DND-41 (cell line): ENCODE measurements at regions not wholly inside any gene's neighbourhood (a gene's known extent, or its start where the extent isn't known, plus 50 kb on each side); places are given as distances from the start of the nearest gene placed in this dataset.
"Not testable (repeated sequence)": the region's sequence is repeated elsewhere in the genome, so short reads cannot be mapped to it uniquely, and the experiment has no call there.

Experiments
- ATAC-seq: fragments of 200-7000 bp; cut with Tn5 transposase; 3 replicates; pipeline ENCODE4 v1.9.1; 2021; ENCODE audit warnings: low read depth; ENCODE audit not compliant: insufficient read depth
- DNase-seq: peaks from one replicate; pipeline ENCODE4 v3.0.0-alpha.2; 2020
- H2AFZ ChIP-seq: 2 replicates; pipeline ENCODE4 v1.6.0; 2012; ENCODE audit warnings: low read depth, low read length
- H3K27ac ChIP-seq: 2 replicates; pipeline ENCODE4 v1.5.1; 2012; ENCODE audit warnings: low read length, inconsistent platforms
- H3K27me3 ChIP-seq: fragments of 200-600 bp; sonication (generic); 2 replicates; pipeline ENCODE4 v1.6.0; 2012; ENCODE audit warnings: low read length, mild to moderate bottlenecking, inconsistent platforms; ENCODE audit not compliant: insufficient read depth, poor library complexity
- H3K36me3 ChIP-seq: 2 replicates; pipeline ENCODE4 v1.5.1; 2012; ENCODE audit warnings: low read length, inconsistent platforms; ENCODE audit not compliant: insufficient read depth
- H3K4me1 ChIP-seq: 2 replicates; pipeline ENCODE4 v1.5.1; 2012; ENCODE audit warnings: mild to moderate bottlenecking, low read length; ENCODE audit not compliant: insufficient read depth
- H3K4me2 ChIP-seq: 2 replicates; pipeline ENCODE4 v1.6.0; 2012; ENCODE audit warnings: mild to moderate bottlenecking, moderate library complexity, low read length, inconsistent platforms; ENCODE audit not compliant: insufficient read depth
- H3K4me3 ChIP-seq, 2 experiments: fragments of 200-600 bp in 1 of 2; shearing (Covaris generic) in 1 of 2; 2 replicates each; pipeline ENCODE4 v1.5.1; 2012 to 2016; ENCODE audit warnings: inconsistent platforms in 2 of 2, low read length in 2 of 2, mild to moderate bottlenecking in 2 of 2, low read depth in 1 of 2, moderate library complexity in 1 of 2
- H3K79me2 ChIP-seq: 2 replicates; pipeline ENCODE4 v1.6.0; 2012; ENCODE audit warnings: low read length, inconsistent platforms; ENCODE audit not compliant: insufficient read depth
- H3K9ac ChIP-seq: 2 replicates; pipeline ENCODE4 v1.6.0; 2012; ENCODE audit warnings: low read depth, mild to moderate bottlenecking, inconsistent platforms, low read length, moderate library complexity
- H3K9me3 ChIP-seq: 2 replicates; pipeline ENCODE4 v1.5.1; 2012; ENCODE audit warnings: low read length, moderate library complexity, mild to moderate bottlenecking, inconsistent platforms; ENCODE audit not compliant: insufficient read depth, severe bottlenecking
- H4K20me1 ChIP-seq: 2 replicates; pipeline ENCODE4 v1.6.0; 2012; ENCODE audit warnings: low read length; ENCODE audit not compliant: insufficient read depth
- CTCF ChIP-seq: IDR thresholded peaks from 2 replicates; pipeline ENCODE4 v1.5.1; 2012; ENCODE audit warnings: borderline replicate concordance, low read length, moderate library complexity, mild to moderate bottlenecking; ENCODE audit not compliant: poor library complexity, severe bottlenecking; ENCODE audit errors: extremely low read depth
- EZH2 ChIP-seq: IDR thresholded peaks from 3 replicates; pipeline ENCODE4 v1.6.1; 2012; ENCODE audit warnings: borderline replicate concordance, low read depth, mild to moderate bottlenecking, moderate library complexity, low read length, inconsistent platforms; ENCODE audit not compliant: severe bottlenecking

- not testable (repeated sequence) for H3K4me3 ChIP-seq, DNase-seq, H3K9me3 ChIP-seq, H2AFZ ChIP-seq, H3K9ac ChIP-seq, H3K4me1 ChIP-seq, H3K36me3 ChIP-seq, H3K79me2 ChIP-seq, H3K27ac ChIP-seq, H3K4me2 ChIP-seq, ATAC-seq, H3K27me3 ChIP-seq, H4K20me1 ChIP-seq
Observed at GRCh38 chr14:105923520-105924191, 397.3 kb downstream of the TMEM121 start.

GRCh38 chr14:105924951-105925591 lies 398.7 kb downstream of the TMEM121 start:
- H3K4me2 ChIP-seq = no peak overlapping the region
- H2AFZ ChIP-seq = no peak overlapping the region
- H4K20me1 ChIP-seq = no peaks in the 10 kb centered on the region
- H3K79me2 ChIP-seq = no peaks in the 10 kb centered on the region
- H3K27ac ChIP-seq = no peak overlapping the region
- ATAC-seq (no peak), DNase-seq (no peak)
- no peak overlapping the region for H3K4me3 ChIP-seq
- peaks cover 3% of the 10 kb centered on the region for H3K9me3 ChIP-seq
- no peaks in the 10 kb centered on the region for H3K36me3 ChIP-seq
- H3K27me3 ChIP-seq = no peaks in the 10 kb centered on the region
- TF ChIP-seq CTCF (no peak), EZH2 (no peak)
- H3K9ac ChIP-seq = no peak overlapping the region
- H3K4me1 ChIP-seq = no peaks in the 10 kb centered on the region

GRCh38 chr14:105925615-105926372 lies 399.4 kb downstream of the TMEM121 start:
- no peak for DNase-seq
- no peak overlapping the region for H3K4me2 ChIP-seq
- no peaks in the 10 kb centered on the region for H4K20me1 ChIP-seq
- no peaks in the 10 kb centered on the region for H3K79me2 ChIP-seq
- H3K36me3 ChIP-seq = no peaks in the 10 kb centered on the region
- no peak for TF ChIP-seq CTCF
- TF ChIP-seq EZH2 = no peak
- no peak overlapping the region for H2AFZ ChIP-seq
- no peak for ATAC-seq
- no peak overlapping the region for H3K27ac ChIP-seq
- H3K4me3 ChIP-seq = no peak overlapping the region
- peaks cover 3% of the 10 kb centered on the region for H3K9me3 ChIP-seq
- H3K27me3 ChIP-seq = no peaks in the 10 kb centered on the region
- H3K9ac ChIP-seq = no peak overlapping the region
- H3K4me1 ChIP-seq = no peaks in the 10 kb centered on the region

- no peak for ATAC-seq
- TF ChIP-seq EZH2 = no peak
- TF ChIP-seq CTCF = no peak
Observed at GRCh38 chr14:105926373-105927095, 400.2 kb downstream of the TMEM121 start.

More at GRCh38 chr14:105926373-105927095, 400.2 kb downstream of the TMEM121 start:
- H3K27me3 ChIP-seq = no peaks in the 10 kb centered on the region
- H3K4me3 ChIP-seq = no peak overlapping the region
- H3K4me2 ChIP-seq = no peak overlapping the region
- no peak overlapping the region for H3K9ac ChIP-seq
- no peaks in the 10 kb centered on the region for H3K79me2 ChIP-seq
- no peaks in the 10 kb centered on the region for H3K4me1 ChIP-seq
- no peak overlapping the region for H3K27ac ChIP-seq
- peaks cover 3% of the 10 kb centered on the region for H3K9me3 ChIP-seq
- H2AFZ ChIP-seq = no peak overlapping the region
- no peaks in the 10 kb centered on the region for H3K36me3 ChIP-seq
- no peak for DNase-seq
- H4K20me1 ChIP-seq = no peaks in the 10 kb centered on the region
